GM12874 (cell line): ENCODE measurements at regions not wholly inside any gene's neighbourhood (a gene's known extent, or its start where the extent isn't known, plus 50 kb on each side); places are given as distances from the start of the nearest gene placed in this dataset.

ENCODE experiments used
- TF ChIP-seq, protein P1 (sequence below): IDR thresholded peaks from 2 replicates; pipeline ENCODE4 v1.5.1; 2011; ENCODE audit warnings: low read depth, mild to moderate bottlenecking, control low read depth, low read length, moderate library complexity; ENCODE audit not compliant: insufficient read depth

DNA sequence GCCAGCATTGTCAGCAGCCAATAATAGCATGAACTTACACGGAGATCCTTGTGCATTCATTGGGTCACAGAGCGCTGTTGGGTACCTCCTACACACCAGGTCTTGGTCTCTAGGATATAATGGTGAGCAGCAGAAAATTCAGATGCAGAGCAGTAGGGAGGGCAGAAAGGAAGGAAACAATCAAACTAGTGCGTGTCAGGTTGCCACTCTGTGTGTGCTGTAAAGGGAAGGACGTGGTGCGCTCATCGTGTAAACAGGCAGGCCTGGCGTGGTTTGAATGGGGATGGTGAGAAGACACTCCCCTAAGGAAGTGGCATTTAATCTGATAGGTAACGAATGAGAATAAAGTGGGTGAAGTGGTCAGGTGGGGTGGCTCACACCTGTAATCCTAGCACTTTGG is 336.4 kb downstream of the CDH26 start:
- TF ChIP-seq, protein P1, sequence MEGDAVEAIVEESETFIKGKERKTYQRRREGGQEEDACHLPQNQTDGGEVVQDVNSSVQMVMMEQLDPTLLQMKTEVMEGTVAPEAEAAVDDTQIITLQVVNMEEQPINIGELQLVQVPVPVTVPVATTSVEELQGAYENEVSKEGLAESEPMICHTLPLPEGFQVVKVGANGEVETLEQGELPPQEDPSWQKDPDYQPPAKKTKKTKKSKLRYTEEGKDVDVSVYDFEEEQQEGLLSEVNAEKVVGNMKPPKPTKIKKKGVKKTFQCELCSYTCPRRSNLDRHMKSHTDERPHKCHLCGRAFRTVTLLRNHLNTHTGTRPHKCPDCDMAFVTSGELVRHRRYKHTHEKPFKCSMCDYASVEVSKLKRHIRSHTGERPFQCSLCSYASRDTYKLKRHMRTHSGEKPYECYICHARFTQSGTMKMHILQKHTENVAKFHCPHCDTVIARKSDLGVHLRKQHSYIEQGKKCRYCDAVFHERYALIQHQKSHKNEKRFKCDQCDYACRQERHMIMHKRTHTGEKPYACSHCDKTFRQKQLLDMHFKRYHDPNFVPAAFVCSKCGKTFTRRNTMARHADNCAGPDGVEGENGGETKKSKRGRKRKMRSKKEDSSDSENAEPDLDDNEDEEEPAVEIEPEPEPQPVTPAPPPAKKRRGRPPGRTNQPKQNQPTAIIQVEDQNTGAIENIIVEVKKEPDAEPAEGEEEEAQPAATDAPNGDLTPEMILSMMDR = no peak

DNA sequence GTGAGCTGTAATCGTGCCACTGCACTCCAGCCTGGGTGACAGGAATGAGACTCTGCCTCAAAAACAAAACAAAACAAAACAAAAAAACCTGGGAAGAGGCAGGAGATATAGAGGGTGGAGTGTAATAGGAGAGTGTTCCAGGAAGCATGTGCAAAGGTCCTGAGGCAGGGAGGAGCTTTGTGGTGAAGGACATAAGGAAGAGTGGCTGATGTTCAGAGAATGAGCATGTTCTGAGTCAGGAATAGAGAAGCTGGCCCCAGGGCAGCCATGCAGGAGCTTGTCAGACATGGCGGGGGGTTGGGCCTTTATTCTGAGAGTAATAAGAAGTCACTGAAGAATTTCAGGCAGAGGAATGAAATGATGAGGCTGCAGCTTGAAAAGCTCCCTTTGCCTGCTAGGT is 337.0 kb downstream of the CDH26 start:
- TF ChIP-seq, protein P1 = no peak

DNA sequence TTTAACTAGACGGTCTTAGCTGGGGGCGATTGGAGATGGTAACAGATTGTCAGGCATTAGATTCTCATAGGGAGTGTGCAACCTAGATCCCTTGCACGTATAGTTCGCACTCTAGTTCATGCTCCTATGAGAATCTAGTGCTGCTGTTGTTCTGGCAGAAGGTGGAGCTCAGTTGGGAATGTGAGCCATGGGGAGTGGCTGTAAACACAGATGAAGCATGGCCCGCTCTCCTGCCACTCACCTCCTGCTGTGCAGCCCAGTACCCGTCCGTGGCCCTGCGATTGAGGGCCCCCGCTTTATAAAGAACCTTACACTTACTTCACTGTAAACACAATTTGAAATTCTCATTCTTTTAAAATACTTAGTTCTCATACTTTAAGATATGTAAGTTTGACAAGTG is 339.4 kb downstream of the CDH26 start:
- TF ChIP-seq, protein P1 = no peak

DNA sequence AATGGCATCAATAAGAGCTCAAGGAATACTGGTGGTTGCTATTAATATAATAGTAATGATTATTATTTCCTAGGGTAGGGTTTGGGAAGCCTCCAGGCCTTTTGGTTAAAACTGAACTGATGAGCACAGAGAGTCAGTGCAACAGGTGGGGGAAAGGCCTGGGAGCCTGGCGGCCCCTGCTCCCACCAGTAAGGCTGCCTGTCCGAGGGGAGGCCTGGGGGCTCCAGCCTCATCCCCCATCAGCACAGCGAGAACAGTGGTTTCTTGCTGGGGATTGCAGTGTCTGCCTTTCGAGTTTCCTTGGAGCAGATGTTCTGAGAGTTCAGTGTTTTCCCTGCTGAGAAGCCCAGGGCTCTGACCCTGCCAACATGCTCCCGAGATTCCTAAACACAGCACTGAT is 340.4 kb downstream of the CDH26 start:
- TF ChIP-seq, protein P1 = no peak

DNA sequence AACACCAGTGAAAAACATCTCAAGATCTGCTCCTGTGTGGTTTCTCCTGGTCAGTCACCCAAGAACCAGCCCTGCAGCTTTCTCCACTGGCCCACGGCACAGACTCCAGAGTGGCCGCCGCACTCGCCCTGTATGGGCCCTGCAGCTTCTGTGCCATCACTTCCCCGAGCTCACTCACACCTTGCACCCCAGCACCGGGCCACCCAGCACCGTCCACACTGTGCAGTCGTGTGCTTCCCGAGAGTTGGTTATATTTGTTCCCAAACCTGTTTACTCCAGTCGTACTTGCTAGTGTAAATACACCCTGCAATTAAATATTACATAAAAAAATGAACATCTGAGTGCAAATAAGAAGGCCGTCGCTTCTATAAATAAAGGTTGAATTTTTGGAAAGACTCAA is 341.7 kb downstream of the CDH26 start:
- TF ChIP-seq, protein P1 = no peak

DNA sequence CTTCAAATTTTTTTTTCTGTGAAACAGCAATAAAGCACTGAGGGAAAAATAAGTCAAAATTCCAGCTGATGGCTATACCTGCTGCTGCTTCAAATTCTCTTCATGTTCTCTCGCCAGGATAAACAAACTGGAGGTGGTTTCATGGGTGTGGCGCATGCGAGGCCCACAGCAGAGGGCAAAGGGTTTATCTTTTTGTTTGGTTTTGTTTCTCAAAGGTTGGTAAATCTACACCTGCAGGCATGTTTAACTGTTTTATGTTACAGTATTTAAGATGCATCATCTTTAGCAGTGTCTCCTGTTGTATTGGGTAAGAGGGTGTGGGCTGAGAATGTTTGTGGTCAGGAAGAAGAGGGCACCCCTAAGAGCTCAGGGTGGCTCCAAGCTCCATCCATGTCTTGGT is 342.2 kb downstream of the CDH26 start:
- TF ChIP-seq, protein P1 = no peak

DNA sequence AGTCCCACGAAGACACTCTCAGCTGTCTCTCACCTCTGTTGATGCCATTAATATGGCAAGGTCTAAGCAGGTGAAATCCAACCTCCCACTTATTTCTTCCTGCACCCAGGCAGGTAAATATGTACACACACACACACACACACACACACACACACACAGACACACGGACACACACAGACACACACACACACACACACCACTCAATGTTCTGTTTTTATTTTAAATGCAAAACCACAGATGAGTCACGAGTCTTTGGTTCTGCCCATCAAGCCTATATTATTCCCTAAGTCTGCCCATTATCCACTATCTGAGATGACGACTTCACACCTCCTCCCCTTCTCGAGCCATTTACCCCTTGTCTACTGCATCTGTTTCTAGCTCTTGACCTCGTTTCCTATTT is 344.7 kb downstream of the CDH26 start:
- TF ChIP-seq, protein P1 = no peak

DNA sequence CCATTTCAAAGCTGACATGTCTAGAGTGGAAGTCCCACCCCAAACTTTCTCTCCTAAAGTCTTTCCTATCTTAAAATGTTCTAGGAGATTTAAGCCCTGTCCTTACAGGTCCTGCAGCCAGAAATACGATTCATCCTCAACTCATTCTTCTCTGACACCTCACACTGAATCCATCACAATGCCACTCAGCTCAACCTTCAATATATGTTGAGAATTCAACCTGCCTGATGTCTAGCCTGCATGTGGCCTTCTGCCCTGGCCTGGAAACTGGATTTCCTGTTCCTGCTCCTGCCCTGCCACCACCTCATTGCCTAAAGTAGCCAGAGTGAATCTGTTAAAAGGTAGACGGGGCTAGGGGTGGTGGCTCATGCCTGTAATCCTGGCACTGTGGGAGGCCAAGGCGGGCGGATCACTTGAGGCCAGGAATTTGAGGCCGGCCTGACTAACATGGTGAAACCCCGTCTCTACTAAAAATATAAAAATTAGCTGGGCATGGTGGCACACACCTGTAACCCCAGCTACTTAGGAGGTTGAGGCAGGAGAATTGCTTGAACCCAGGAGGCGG is 345.9 kb downstream of the CDH26 start:
- TF ChIP-seq, protein P1 = no peak
